Stimulated activated CD8-positive, alpha-beta memory T cell treated with anti-CD3 and anti-CD28 coated beads, Interleukin-7, amount 100 ng/mL, for 1 hour (primary cell): ENCODE measurements at regions not wholly inside any gene's neighbourhood (a gene's known extent, or its start where the extent isn't known, plus 50 kb on each side); places are given as distances from the start of the nearest gene placed in this dataset.

ENCODE experiments used
- DNase-seq, 2 donors: peaks; one replicate each; pipeline ENCODE4 v3.0.0-alpha.2; 2020; ENCODE audit warnings: low read depth in 2 of 2

- DNase-seq, result no peak
Observed at GRCh38 chr2:226208726-226209125, 590.9 kb downstream of the IRS1 start.

GRCh38 chr2:226207671-226208070 is 591.9 kb downstream of the IRS1 start:
- DNase-seq, result no peak

GRCh38 chr2:226199555-226199954 is 600.1 kb downstream of the IRS1 start:
- no peak for DNase-seq

GRCh38 chr2:226198956-226199355 is 600.7 kb downstream of the IRS1 start:
- no peak for DNase-seq

- DNase-seq, result no peak
Observed at GRCh38 chr2:226190479-226191252, 609.0 kb downstream of the IRS1 start.

GRCh38 chr2:226189061-226189460 is 610.6 kb downstream of the IRS1 start:
- DNase-seq, result no peak

- no peak for DNase-seq
Observed at GRCh38 chr2:226187616-226188015, 612.0 kb downstream of the IRS1 start.

- DNase-seq, result no peak
Observed at GRCh38 chr2:226187156-226187555, 612.5 kb downstream of the IRS1 start.

- no peak for DNase-seq
Observed at GRCh38 chr2:226185616-226186211, 613.9 kb downstream of the IRS1 start.

- DNase-seq, result no peak
Observed at GRCh38 chr2:226184940-226185615, 614.5 kb downstream of the IRS1 start.

GRCh38 chr2:226184540-226184939 is 615.1 kb downstream of the IRS1 start:
- DNase-seq, result no peak

- no peak for DNase-seq
Observed at GRCh38 chr2:226183550-226183949, 616.1 kb downstream of the IRS1 start.

GRCh38 chr2:226183033-226183432 is 616.6 kb downstream of the IRS1 start:
- DNase-seq, result no peak

GRCh38 chr2:226181909-226182308 is 617.7 kb downstream of the IRS1 start:
- DNase-seq, result no peak

- DNase-seq, result no peak
Observed at GRCh38 chr2:226180281-226180884, 619.2 kb downstream of the IRS1 start.

GRCh38 chr2:226179010-226179409 is 620.6 kb downstream of the IRS1 start:
- DNase-seq, result no peak

GRCh38 chr2:226176283-226176984 is 623.2 kb downstream of the IRS1 start:
- no peak for DNase-seq

- DNase-seq, result no peak
Observed at GRCh38 chr2:226174390-226174789, 625.2 kb downstream of the IRS1 start.

- DNase-seq, result no peak
Observed at GRCh38 chr2:226172939-226173338, 626.7 kb downstream of the IRS1 start.

GRCh38 chr2:226172309-226172708 is 627.3 kb downstream of the IRS1 start:
- no peak for DNase-seq

- no peak for DNase-seq
Observed at GRCh38 chr2:226169751-226170581, 629.7 kb downstream of the IRS1 start.
